DOHH2 (cell line): ENCODE measurements at regions not wholly inside any gene's neighbourhood (a gene's known extent, or its start where the extent isn't known, plus 50 kb on each side); places are given as distances from the start of the nearest gene placed in this dataset.

ENCODE experiments used
- CTCF ChIP-seq: fragments of 200-600 bp; sonication (generic); IDR thresholded peaks from one replicate; pipeline ENCODE4 v1.5.1; 2014; ENCODE audit warnings: antibody characterized with exemption, mild to moderate bottlenecking, low read depth, low read length; ENCODE audit not compliant: poor library complexity, severe bottlenecking
- EZH2phosphoT487 ChIP-seq: fragments of 200-600 bp; sonication (generic); IDR thresholded peaks from 2 replicates; pipeline ENCODE4 v1.6.1; 2017; ENCODE audit warnings: borderline replicate concordance, mild to moderate bottlenecking, antibody characterized with exemption, low read length, moderate library complexity, mixed read lengths

GRCh38 chr14:98056946-98057345 lies 1215.1 kb downstream of the BCL11B start:
- TF ChIP-seq CTCF: no peak
- no peak for TF ChIP-seq EZH2phosphoT487
